Stomach (tissue), 4 donors: ENCODE measurements at regions not wholly inside any gene's neighbourhood (a gene's known extent, or its start where the extent isn't known, plus 50 kb on each side); places are given as distances from the start of the nearest gene placed in this dataset.

Experiments used
- CTCF ChIP-seq, 7 experiments: fragments of 450-650 bp in 4 of 7; fragments of 200-600 bp in 3 of 7; sonication (generic) in 3 of 7; IDR thresholded peaks; one replicate each; pipeline ENCODE4 v1.5.1; 2016 to 2019; ENCODE audit warnings: antibody characterized with exemption in 7 of 7, control low read depth in 2 of 7, mild to moderate bottlenecking in 1 of 7
- EP300 ChIP-seq: sonication (generic); formaldehyde crosslinking; IDR thresholded peaks from one replicate; pipeline ENCODE4 v1.6.1; 2017; ENCODE audit warnings: antibody characterized with exemption
- POLR2A ChIP-seq, 4 donors: fragments of 450-650 bp; IDR thresholded peaks; one replicate each; pipeline ENCODE4 v1.6.1; 2016; ENCODE audit warnings: antibody characterized with exemption in 4 of 4, control low read depth in 2 of 4, mild to moderate bottlenecking in 1 of 4, moderate library complexity in 1 of 4

GRCh38 chr6:157755746-157756411 is 67.2 kb upstream of the SNX9 start:
- no peak for TF ChIP-seq CTCF (IDR thresholded peaks at IDR 0.05)
- TF ChIP-seq POLR2A (IDR thresholded peaks at IDR 0.05), result no peak
- no peak for TF ChIP-seq EP300
